ENCODE measurements at regions not wholly inside any gene's neighbourhood (a gene's known extent, or its start where the extent isn't known, plus 50 kb on each side); places are given as distances from the start of the nearest gene placed in this dataset.

- TF ChIP-seq, protein P1, sequence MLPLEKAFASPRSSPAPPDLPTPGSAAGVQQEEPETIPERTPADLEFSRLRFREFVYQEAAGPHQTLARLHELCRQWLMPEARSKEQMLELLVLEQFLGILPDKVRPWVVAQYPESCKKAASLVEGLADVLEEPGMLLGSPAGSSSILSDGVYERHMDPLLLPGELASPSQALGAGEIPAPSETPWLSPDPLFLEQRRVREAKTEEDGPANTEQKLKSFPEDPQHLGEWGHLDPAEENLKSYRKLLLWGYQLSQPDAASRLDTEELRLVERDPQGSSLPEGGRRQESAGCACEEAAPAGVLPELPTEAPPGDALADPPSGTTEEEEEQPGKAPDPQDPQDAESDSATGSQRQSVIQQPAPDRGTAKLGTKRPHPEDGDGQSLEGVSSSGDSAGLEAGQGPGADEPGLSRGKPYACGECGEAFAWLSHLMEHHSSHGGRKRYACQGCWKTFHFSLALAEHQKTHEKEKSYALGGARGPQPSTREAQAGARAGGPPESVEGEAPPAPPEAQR (tag by site-specific recombination; IDR thresholded peaks at IDR 0.05), result no peak
- TF ChIP-seq BCL6B (tag by site-specific recombination; IDR thresholded peaks at IDR 0.05), result no peak
- no peak for TF ChIP-seq CTCF (tag by site-specific recombination; IDR thresholded peaks at IDR 0.05)
- no peak for TF ChIP-seq ATF2 (tag by site-specific recombination; IDR thresholded peaks at IDR 0.05; ENCODE audit: low read depth)
- TF ChIP-seq ZNF335 (tag by site-specific recombination; conservative IDR thresholded peaks at IDR 0.05), result no peak
- no peak for TF ChIP-seq YY1 (tag by site-specific recombination; IDR thresholded peaks at IDR 0.05)
- TF ChIP-seq KLF16 (tag by site-specific recombination; IDR thresholded peaks at IDR 0.05), result no peak
- TF ChIP-seq PBX3 (CRISPR knock-in tag; IDR thresholded peaks at IDR 0.05), result no peak
- TF ChIP-seq EGR2 (tag by site-specific recombination; IDR thresholded peaks at IDR 0.05; ENCODE audit: low read depth), result no peak
- no peak for TF ChIP-seq ZBTB1 (tag by site-specific recombination; IDR thresholded peaks at IDR 0.05)
- TF ChIP-seq ZBTB17 (tag by site-specific recombination; IDR thresholded peaks at IDR 0.05), result no peak
Observed at GRCh38 chr18:33960417-33960816, 264.3 kb downstream of the NOL4 start.

Data from HEK293 (cell line).